Esophagus squamous epithelium (tissue), 5 donors: ENCODE measurements at regions not wholly inside any gene's neighbourhood (a gene's known extent, or its start where the extent isn't known, plus 50 kb on each side); places are given as distances from the start of the nearest gene placed in this dataset.

Experiments used
- DNase-seq: peaks from one replicate; lab custom pipeline; 2025; lab: John Stamatoyannopoulos, UW
- H3K27ac ChIP-seq, 4 donors: fragments of 200-600 bp; sonication (generic); one replicate each; pipeline ENCODE4 v1.5.1; 2016 to 2019; ENCODE audit warnings: mild to moderate bottlenecking in 1 of 4
- H3K27me3 ChIP-seq, 4 donors: fragments of 200-600 bp; sonication (generic); 1 replicate in 3 of 4; 2 replicates in 1 of 4; pipeline versions ENCODE4 v1.5.1 to v1.6.0; 2017 to 2021; ENCODE audit warnings: antibody characterized with exemption in 1 of 4
- H3K36me3 ChIP-seq, 3 donors: fragments of 200-600 bp; sonication (generic); one replicate each; pipeline ENCODE4 v1.5.1; 2016 to 2019
- H3K4me1 ChIP-seq, 3 donors: fragments of 200-600 bp; sonication (generic); one replicate each; pipeline ENCODE4 v1.5.1; 2017 to 2019
- H3K4me3 ChIP-seq, 4 donors: fragments of 200-600 bp; sonication (generic); 1 replicate in 3 of 4; 2 replicates in 1 of 4; pipeline ENCODE4 v1.5.1; 2016 to 2019; ENCODE audit warnings: mild to moderate bottlenecking in 2 of 4, moderate library complexity in 1 of 4
- H3K9me3 ChIP-seq, 3 donors: fragments of 200-600 bp; sonication (generic); one replicate each; pipeline ENCODE4 v1.5.1; 2016 to 2019
- CTCF ChIP-seq, 6 experiments: fragments of 450-650 bp in 4 of 6; fragments of 200-600 bp in 2 of 6; sonication (generic) in 2 of 6; IDR thresholded peaks; one replicate each; pipeline ENCODE4 v1.5.1; 2016 to 2019; ENCODE audit warnings: antibody characterized with exemption in 6 of 6, mild to moderate bottlenecking in 4 of 6, moderate library complexity in 4 of 6
- POLR2A ChIP-seq, 4 donors: fragments of 450-650 bp; IDR thresholded peaks; one replicate each; pipeline ENCODE4 v1.6.1; 2017; ENCODE audit warnings: antibody characterized with exemption in 4 of 4, mild to moderate bottlenecking in 4 of 4, moderate library complexity in 3 of 4
- WGBS, 2 donors: methylation state at CpG; one replicate each; pipeline ENCODE4 v1.1.5; 2018; 5-methylcytosine and 5-hydroxymethylcytosine counted together
- intact Hi-C: fragments of 100-400 bp; cut with DNase I; formaldehyde crosslinking; loops from one replicate; pipeline ENCODE4 v1.15.0; 2022
- donor health status: DM: yes; HTN: yes; CAD: no.

GRCh38 chr2:47295981-47296635 is 73.0 kb upstream of the EPCAM start:
- Histone ChIP-seq H3K27ac (peak overlapping the region in 1 of 4 donors; percentile 39), H3K4me3 (no peak overlapping the region), H3K4me1 (peaks cover 9 to 55% (median 13%) of the 10 kb centered on the region in 3 donors), H3K36me3 (no peaks in the 10 kb centered on the region), H3K27me3 (no peaks in the 10 kb centered on the region), H3K9me3 (no peaks in the 10 kb centered on the region)
- TF ChIP-seq POLR2A (IDR thresholded peaks at IDR 0.05) (no peak), CTCF (IDR thresholded peaks at IDR 0.05) (no peak)
- intact Hi-C loops: no loop called here
- DNase-seq: no peak
- WGBS, 2 donors: 69 to 77% methylated on average over 5 of the region's 5 CpGs

GRCh38 chr2:47295131-47295980 is 73.8 kb upstream of the EPCAM start:
- Histone ChIP-seq H3K27ac (peak overlapping the region in 1 of 4 donors; percentile 39), H3K27me3 (no peaks in the 10 kb centered on the region), H3K4me3 (no peak overlapping the region), H3K9me3 (no peaks in the 10 kb centered on the region), H3K36me3 (no peaks in the 10 kb centered on the region), H3K4me1 (peaks cover 9 to 47% (median 11%) of the 10 kb centered on the region in 3 donors)
- intact Hi-C loops: no loop called here
- 20 to 39% methylated on average over 3 of the region's 3 CpGs for WGBS, 2 donors
- no peak for TF ChIP-seq CTCF (IDR thresholded peaks at IDR 0.05)
- TF ChIP-seq POLR2A (IDR thresholded peaks at IDR 0.05): no peak
- DNase-seq: no peak

DNA sequence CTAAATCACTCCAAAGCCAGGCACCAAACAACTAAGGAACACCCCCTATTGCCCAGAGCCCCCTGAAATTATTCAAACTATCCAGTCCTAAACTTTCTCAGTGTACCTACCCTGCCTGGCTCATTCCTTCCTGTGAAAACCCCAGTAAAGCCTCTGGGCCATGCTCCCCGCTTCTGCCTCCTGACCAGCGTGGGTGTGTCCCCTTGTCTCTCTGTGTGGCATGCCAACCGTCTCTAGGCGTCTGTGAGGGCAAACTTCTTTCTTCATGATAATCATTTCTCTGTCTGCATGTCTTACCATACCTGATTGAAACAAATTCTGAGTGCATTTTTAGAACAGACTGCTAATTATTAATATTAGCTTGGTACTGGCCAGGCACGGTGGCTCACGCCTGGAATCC is 75.1 kb upstream of the EPCAM start:
- no peaks in the 10 kb centered on the region for H3K9me3 ChIP-seq
- no peak overlapping the region for H3K4me3 ChIP-seq
- DNase-seq: no peak
- H3K27me3 ChIP-seq: no peaks in the 10 kb centered on the region
- intact Hi-C loops: no loop called here
- no peaks in the 10 kb centered on the region for H3K36me3 ChIP-seq
- 41 to 44% methylated on average over 5 of the region's 6 CpGs for WGBS, 2 donors
- H3K27ac ChIP-seq: no peak overlapping the region
- peaks cover 5 to 45% (median 9%) of the 10 kb centered on the region in 3 donors for H3K4me1 ChIP-seq
- TF ChIP-seq CTCF (IDR thresholded peaks at IDR 0.05) (no peak), POLR2A (IDR thresholded peaks at IDR 0.05) (no peak)

DNA sequence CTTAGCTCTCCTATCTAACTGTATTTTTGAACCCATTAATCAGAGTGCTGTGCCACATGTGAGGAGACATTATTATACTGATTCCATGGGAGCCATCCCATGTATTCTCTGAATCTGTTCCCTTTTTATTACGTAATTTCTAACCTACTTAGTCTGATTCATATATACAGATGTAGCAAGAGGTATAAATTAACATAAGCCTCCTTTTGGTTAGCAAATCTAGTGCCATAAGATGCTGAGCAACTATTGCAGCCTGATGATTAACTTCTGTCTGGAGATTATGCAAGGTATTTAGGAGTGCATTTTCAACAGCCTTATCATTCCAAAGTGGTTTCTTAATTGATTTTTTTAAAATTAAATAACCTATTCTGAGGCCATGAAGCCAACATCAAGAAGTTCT is 80.2 kb upstream of the EPCAM start:
- WGBS, 2 donors: 24 to 43% methylated on average over 1 of the region's 1 CpG
- DNase-seq: no peak
- H3K4me1 ChIP-seq: peaks cover 0 to 2% (median 0%) of the 10 kb centered on the region in 3 donors
- no peaks in the 10 kb centered on the region for H3K36me3 ChIP-seq
- no peaks in the 10 kb centered on the region for H3K9me3 ChIP-seq
- H3K27me3 ChIP-seq: no peaks in the 10 kb centered on the region
- H3K27ac ChIP-seq: no peak overlapping the region
- intact Hi-C loops: no loop called here
- no peak for TF ChIP-seq POLR2A (IDR thresholded peaks at IDR 0.05)
- no peak for TF ChIP-seq CTCF (IDR thresholded peaks at IDR 0.05)
- H3K4me3 ChIP-seq: no peak overlapping the region

DNA sequence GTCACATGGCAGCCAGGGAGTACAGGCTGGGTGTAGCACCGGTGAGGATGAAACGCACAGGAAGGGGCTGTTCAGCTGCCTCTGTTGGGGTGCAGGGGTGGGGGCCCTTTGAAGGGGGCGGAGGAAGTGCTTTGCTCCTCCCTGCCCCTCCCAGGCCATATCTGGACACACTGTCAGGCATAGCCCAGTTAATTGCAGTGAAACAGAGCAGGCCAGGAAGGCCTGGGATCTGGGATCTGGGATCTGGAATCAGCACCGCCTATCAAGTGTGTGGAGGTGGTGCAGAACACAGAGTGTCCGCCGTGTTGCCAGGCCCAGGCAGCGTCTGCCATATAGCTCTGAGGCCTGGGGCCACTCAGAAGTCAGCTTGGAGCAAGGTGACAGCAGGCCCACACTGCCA is 85.5 kb upstream of the EPCAM start:
- intact Hi-C loops: no loop called here
- no peak for TF ChIP-seq POLR2A (IDR thresholded peaks at IDR 0.05)
- TF ChIP-seq CTCF (IDR thresholded peaks at IDR 0.05): no peak
- WGBS, 2 donors: no CpG with 5 or more reads among the region's 7 CpGs

More for the DNA sequence above, 85.5 kb upstream of the EPCAM start:
- Histone ChIP-seq H3K36me3 (no peaks in the 10 kb centered on the region), H3K4me3 (no peak overlapping the region), H3K4me1 (no peaks in the 10 kb centered on the region), H3K9me3 (no peaks in the 10 kb centered on the region), H3K27ac (no peak overlapping the region), H3K27me3 (no peaks in the 10 kb centered on the region)
- no peak for DNase-seq
